ENCODE measurements at regions not wholly inside any gene's neighbourhood (a gene's known extent, or its start where the extent isn't known, plus 50 kb on each side); places are given as distances from the start of the nearest gene placed in this dataset.
"Not testable (repeated sequence)": the region's sequence is repeated elsewhere in the genome, so short reads cannot be mapped to it uniquely, and the experiment has no call there.

DNA sequence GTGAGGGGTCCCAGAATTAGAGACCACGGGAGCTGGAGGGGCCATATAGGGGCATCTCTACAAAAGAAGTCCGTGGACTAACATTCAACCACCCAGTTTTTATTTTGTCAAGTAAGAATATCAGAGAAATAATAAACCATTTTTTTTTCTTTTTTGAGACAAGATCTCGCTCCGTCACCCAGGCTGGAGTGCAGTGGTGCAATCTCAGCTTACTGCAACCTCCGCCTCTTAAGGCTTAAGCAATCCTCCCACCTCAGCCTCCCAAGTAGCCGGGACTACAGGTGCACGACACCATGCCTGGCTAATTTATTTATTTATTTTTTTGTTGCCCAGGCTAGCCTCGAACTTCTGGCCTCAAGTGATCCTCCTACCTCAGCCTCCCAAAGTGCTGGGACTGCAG is 82.7 kb downstream of the ZFP36L2 start:
- Histone ChIP-seq H3K79me2 (ENCODE audit: insufficient read depth, low read length) (no peaks in the 10 kb centered on the region), H3K36me3 (ENCODE audit: insufficient read depth, low read length) (no peaks in the 10 kb centered on the region), H3K4me2 (ENCODE audit: low read depth, low read length, poor library complexity, severe bottlenecking) (no peak overlapping the region), H3K4me3 (ENCODE audit: low read length, poor library complexity, severe bottlenecking) (no peak overlapping the region), H3F3A (ENCODE audit: low read depth) (no peaks in the 10 kb centered on the region; the same call in 1 of the 2 replicates), H3K9me2 (replicated peaks; ENCODE audit: low read depth, low read length) (no peaks in the 10 kb centered on the region), H3K9me3 (ENCODE audit: insufficient read depth, low read depth, low read length) (no peaks in the 10 kb centered on the region), H3K9ac (ENCODE audit: low read depth, low read length, poor library complexity, severe bottlenecking) (no peak overlapping the region), H3K4me1 (ENCODE audit: insufficient read depth, low read length, poor library complexity, severe bottlenecking) (peaks cover 25% of the 10 kb centered on the region), H4K20me1 (ENCODE audit: insufficient read depth, low read length, poor library complexity, severe bottlenecking) (no peaks in the 10 kb centered on the region), H3K27me3 (ENCODE audit: insufficient read depth, low read length, poor library complexity, severe bottlenecking) (no peaks in the 10 kb centered on the region), H2AFZ (ENCODE audit: low read length) (no peak overlapping the region)
- no peak for TF ChIP-seq EZH2phosphoT487 (IDR thresholded peaks at IDR 0.05; ENCODE audit: borderline replicate concordance)
- TF ChIP-seq, protein P1, sequence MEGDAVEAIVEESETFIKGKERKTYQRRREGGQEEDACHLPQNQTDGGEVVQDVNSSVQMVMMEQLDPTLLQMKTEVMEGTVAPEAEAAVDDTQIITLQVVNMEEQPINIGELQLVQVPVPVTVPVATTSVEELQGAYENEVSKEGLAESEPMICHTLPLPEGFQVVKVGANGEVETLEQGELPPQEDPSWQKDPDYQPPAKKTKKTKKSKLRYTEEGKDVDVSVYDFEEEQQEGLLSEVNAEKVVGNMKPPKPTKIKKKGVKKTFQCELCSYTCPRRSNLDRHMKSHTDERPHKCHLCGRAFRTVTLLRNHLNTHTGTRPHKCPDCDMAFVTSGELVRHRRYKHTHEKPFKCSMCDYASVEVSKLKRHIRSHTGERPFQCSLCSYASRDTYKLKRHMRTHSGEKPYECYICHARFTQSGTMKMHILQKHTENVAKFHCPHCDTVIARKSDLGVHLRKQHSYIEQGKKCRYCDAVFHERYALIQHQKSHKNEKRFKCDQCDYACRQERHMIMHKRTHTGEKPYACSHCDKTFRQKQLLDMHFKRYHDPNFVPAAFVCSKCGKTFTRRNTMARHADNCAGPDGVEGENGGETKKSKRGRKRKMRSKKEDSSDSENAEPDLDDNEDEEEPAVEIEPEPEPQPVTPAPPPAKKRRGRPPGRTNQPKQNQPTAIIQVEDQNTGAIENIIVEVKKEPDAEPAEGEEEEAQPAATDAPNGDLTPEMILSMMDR (conservative IDR thresholded peaks at IDR 0.05; ENCODE audit: low read length): no peak

DNA sequence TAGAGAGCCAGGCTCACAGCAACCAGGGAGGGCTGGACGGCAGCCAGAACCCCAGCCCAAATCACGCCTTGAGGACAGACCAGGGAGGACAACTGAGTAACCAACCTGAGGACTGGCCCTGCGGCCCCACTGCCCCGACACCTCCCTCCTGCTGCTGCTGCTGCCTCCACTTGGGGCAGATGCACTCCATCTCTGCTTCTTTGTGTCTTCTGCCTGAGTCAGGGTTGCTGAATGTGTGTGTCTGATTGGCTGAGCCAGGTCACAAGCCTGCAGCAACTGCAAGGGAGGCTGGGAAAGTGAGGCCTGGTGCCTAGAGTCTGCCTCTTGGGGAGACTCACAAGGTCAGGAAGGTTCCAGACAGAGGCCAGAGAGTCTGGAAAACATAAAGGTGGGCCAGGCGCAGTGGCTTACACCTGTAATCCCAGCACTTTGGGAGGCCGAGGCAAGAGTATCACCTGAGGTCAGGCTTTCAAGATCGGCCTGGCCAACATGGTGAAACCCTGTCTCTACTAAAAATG is 83.4 kb downstream of the ZFP36L2 start:
- H3K27me3 ChIP-seq (ENCODE audit: insufficient read depth, low read length, poor library complexity, severe bottlenecking): no peaks in the 10 kb centered on the region
- no peaks in the 10 kb centered on the region for H3K9me2 ChIP-seq (replicated peaks; ENCODE audit: low read depth, low read length)
- H4K20me1 ChIP-seq (ENCODE audit: insufficient read depth, low read length, poor library complexity, severe bottlenecking): no peaks in the 10 kb centered on the region
- no peaks in the 10 kb centered on the region; the same call in 1 of the 2 replicates for H3F3A ChIP-seq (ENCODE audit: low read depth)
- H3K4me3 ChIP-seq (ENCODE audit: low read length, poor library complexity, severe bottlenecking): peak overlapping the region; percentile 63
- peak overlapping the region; percentile 60 for H3K4me2 ChIP-seq (ENCODE audit: low read depth, low read length, poor library complexity, severe bottlenecking)
- no peaks in the 10 kb centered on the region for H3K79me2 ChIP-seq (ENCODE audit: insufficient read depth, low read length)
- H3K36me3 ChIP-seq (ENCODE audit: insufficient read depth, low read length): no peaks in the 10 kb centered on the region
- H3K9ac ChIP-seq (ENCODE audit: low read depth, low read length, poor library complexity, severe bottlenecking): peak overlapping the region; percentile 65
- no peak for TF ChIP-seq EZH2phosphoT487 (IDR thresholded peaks at IDR 0.05; ENCODE audit: borderline replicate concordance)
- TF ChIP-seq, protein P1 (conservative IDR thresholded peaks at IDR 0.05; ENCODE audit: low read length): peak; percentile 50
- peaks cover 31% of the 10 kb centered on the region for H3K4me1 ChIP-seq (ENCODE audit: insufficient read depth, low read length, poor library complexity, severe bottlenecking)
- 0 out of 2 replicates have a peak overlapping the region, but pooled peaks have one; percentile 24 for H2AFZ ChIP-seq (ENCODE audit: low read length)
- H3K9me3 ChIP-seq (ENCODE audit: insufficient read depth, low read depth, low read length): no peaks in the 10 kb centered on the region

DNA sequence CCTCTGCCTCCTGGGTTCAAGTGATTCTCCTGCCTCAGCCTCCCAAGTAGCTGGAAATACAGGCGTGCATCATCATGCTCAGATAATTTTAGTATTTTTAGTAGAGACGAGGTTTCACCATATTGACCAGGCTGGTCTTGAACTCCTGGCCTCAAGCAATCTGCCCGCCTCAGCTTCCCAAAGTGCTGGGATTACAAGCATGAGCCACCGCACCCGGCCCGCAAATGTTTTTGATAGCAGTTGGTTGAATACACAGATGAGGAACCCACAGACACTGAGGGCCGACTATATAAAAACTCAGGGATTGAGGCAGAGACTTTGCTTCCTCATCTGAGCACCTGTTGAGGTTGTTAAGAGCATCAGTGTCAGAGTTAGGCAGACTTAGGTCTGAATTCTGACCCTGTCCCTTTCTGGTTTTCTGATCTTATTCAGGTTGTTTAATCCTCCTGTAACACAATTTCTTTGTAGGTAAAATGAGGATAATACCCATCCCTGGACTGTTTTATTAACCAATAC is 84.7 kb downstream of the ZFP36L2 start:
- H3K4me1 ChIP-seq (ENCODE audit: insufficient read depth, low read length, poor library complexity, severe bottlenecking): peaks cover 44% of the 10 kb centered on the region
- H3K9me3 ChIP-seq (ENCODE audit: insufficient read depth, low read depth, low read length); H3K36me3 ChIP-seq (ENCODE audit: insufficient read depth, low read length); H3K9me2 ChIP-seq (replicated peaks; ENCODE audit: low read depth, low read length); H4K20me1 ChIP-seq (ENCODE audit: insufficient read depth, low read length, poor library complexity, severe bottlenecking); H3K4me2 ChIP-seq (ENCODE audit: low read depth, low read length, poor library complexity, severe bottlenecking); H3K79me2 ChIP-seq (ENCODE audit: insufficient read depth, low read length); H3K4me3 ChIP-seq (ENCODE audit: low read length, poor library complexity, severe bottlenecking); H3K27me3 ChIP-seq (ENCODE audit: insufficient read depth, low read length, poor library complexity, severe bottlenecking); H3K9ac ChIP-seq (ENCODE audit: low read depth, low read length, poor library complexity, severe bottlenecking); H3F3A ChIP-seq (ENCODE audit: low read depth); H2AFZ ChIP-seq (ENCODE audit: low read length): not testable (repeated sequence)

Measured in Loucy (cell line).